NCI-H2107 treated with DMSO at 0.1 percent for 48 hours (cell line): ENCODE measurements at regions not wholly inside any gene's neighbourhood (a gene's known extent, or its start where the extent isn't known, plus 50 kb on each side); places are given as distances from the start of the nearest gene placed in this dataset.
"Not testable (repeated sequence)": the region's sequence is repeated elsewhere in the genome, so short reads cannot be mapped to it uniquely, and the experiment has no call there.

ENCODE experiments used
- DNase-seq: peaks from one replicate; lab custom pipeline; 2025; ENCODE audit not compliant: unreplicated experiment; lab: John Stamatoyannopoulos, UW

GRCh38 chr12:67758521-67758920 is 110.0 kb downstream of the DYRK2 start:
- DNase-seq, result no peak

GRCh38 chr12:67759829-67760228 is 111.3 kb downstream of the DYRK2 start:
- DNase-seq, result no peak

- no peak for DNase-seq
Observed at GRCh38 chr12:67760586-67761275, 112.2 kb downstream of the DYRK2 start.

GRCh38 chr12:67761566-67761965 is 113.0 kb downstream of the DYRK2 start:
- DNase-seq, result no peak

GRCh38 chr12:67764055-67764454 is 115.5 kb downstream of the DYRK2 start:
- DNase-seq, result no peak

- DNase-seq, result peak; percentile 83
Observed at GRCh38 chr12:67764946-67765619, 116.5 kb downstream of the DYRK2 start.

GRCh38 chr12:67765776-67766766 is 117.5 kb downstream of the DYRK2 start:
- DNase-seq, result no peak

GRCh38 chr12:67772267-67773169 is 124.0 kb downstream of the DYRK2 start:
- DNase-seq, result peak; percentile 77

GRCh38 chr12:67773896-67774295 is 125.4 kb downstream of the DYRK2 start:
- DNase-seq, result no peak

GRCh38 chr12:67774983-67775587 is 126.5 kb downstream of the DYRK2 start:
- no peak for DNase-seq

- no peak for DNase-seq
Observed at GRCh38 chr12:67780580-67781084, 132.1 kb downstream of the DYRK2 start.

- no peak for DNase-seq
Observed at GRCh38 chr12:67782573-67782972, 134.0 kb downstream of the DYRK2 start.

- DNase-seq, result no peak
Observed at GRCh38 chr12:67783393-67783792, 134.8 kb downstream of the DYRK2 start.

GRCh38 chr12:67784831-67785230 is 136.3 kb downstream of the DYRK2 start:
- no peak for DNase-seq

- DNase-seq, result no peak
Observed at GRCh38 chr12:67786086-67786485, 137.5 kb downstream of the DYRK2 start.

GRCh38 chr12:67788118-67788517 is 139.6 kb downstream of the DYRK2 start:
- no peak for DNase-seq

- DNase-seq, result no peak
Observed at GRCh38 chr12:67789266-67789665, 140.7 kb downstream of the DYRK2 start.

- DNase-seq, result peak; percentile 32
Observed at GRCh38 chr12:67790660-67791059, 142.1 kb downstream of the DYRK2 start.

GRCh38 chr12:67791362-67791761 is 142.8 kb downstream of the DYRK2 start:
- not testable (repeated sequence) for DNase-seq

- DNase-seq, result no peak
Observed at GRCh38 chr12:67792185-67792584, 143.6 kb downstream of the DYRK2 start.
